GM13977 (cell line): ENCODE measurements at regions not wholly inside any gene's neighbourhood (a gene's known extent, or its start where the extent isn't known, plus 50 kb on each side); places are given as distances from the start of the nearest gene placed in this dataset.
"Not testable (repeated sequence)": the region's sequence is repeated elsewhere in the genome, so short reads cannot be mapped to it uniquely, and the experiment has no call there.

Experiments
- DNase-seq: peaks from one replicate; pipeline ENCODE4 v3.0.0; 2012; ENCODE audit warnings: low spot score
- in situ Hi-C: fragments of 300-500 bp; cut with MboI; formaldehyde crosslinking; loops from one replicate; pipeline ENCODE4 v1.12.0; 2022; ENCODE audit warnings: low sequenced_read_pairs, low pct_unique_long_range_greater_than_20kb, mixed read lengths, inconsistent platforms; ENCODE audit not compliant: unreplicated experiment
- TF ChIP-seq, protein P1 (sequence below): IDR thresholded peaks from 2 replicates; pipeline ENCODE4 v1.5.1; 2012; ENCODE audit warnings: mild to moderate bottlenecking, control low read depth; ENCODE audit not compliant: insufficient read depth; ENCODE audit errors: extremely low read depth, missing control alignments

DNA sequence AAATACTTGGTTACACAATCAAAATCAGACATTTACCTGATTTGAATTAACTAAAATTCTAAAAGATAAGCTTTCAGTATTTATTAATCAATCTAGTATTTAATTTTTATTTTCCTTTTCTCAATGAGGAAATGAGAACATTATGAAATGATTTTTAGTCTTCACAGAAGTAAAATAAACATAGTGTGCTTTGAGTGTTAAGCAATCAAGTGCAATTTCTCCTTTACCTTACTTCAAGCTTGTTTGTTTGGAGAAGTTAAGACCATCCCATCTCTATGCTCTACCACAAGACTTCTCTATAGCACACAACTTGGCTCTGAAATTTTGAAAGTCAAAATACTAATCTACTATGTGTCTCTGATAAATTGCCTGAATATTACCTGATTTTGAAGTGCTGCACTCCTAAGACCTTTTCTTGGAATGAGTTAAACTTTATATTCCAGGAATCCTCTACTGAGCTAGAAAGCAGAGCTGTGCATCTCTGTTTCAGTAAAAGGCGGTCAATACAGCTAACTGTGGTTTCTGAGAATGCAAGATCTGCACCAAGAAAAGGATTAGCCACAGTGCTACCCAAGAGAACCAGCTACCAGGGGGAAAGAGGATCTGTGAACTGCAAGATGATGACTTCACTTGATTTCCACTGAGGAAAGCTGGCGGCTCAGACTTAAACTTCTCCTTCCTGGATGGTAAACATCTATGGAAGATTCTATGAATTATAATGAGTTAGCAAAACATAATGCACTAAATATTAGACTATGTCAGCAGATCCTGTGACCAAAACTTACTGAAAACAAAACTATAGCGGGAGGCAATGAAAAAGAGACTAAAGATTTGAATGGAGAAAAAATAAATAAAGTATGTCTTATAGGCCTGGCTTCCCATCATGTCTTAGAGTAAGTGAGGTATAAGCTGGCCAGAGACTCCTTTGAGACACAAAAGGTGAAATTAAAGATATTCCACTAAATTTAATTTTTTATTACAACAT, 358.7 kb downstream of the TUBA3C start:
- in situ Hi-C loops, DNase-seq: not testable (repeated sequence)

- DNase-seq, in situ Hi-C loops: not testable (repeated sequence)
These were observed 407.6 kb downstream of the TUBA3C start for GRCh38 chr13:18773988-18774387.

GRCh38 chr13:18741696-18742095, 439.9 kb downstream of the TUBA3C start:
- in situ Hi-C loops, DNase-seq: not testable (repeated sequence)

DNA sequence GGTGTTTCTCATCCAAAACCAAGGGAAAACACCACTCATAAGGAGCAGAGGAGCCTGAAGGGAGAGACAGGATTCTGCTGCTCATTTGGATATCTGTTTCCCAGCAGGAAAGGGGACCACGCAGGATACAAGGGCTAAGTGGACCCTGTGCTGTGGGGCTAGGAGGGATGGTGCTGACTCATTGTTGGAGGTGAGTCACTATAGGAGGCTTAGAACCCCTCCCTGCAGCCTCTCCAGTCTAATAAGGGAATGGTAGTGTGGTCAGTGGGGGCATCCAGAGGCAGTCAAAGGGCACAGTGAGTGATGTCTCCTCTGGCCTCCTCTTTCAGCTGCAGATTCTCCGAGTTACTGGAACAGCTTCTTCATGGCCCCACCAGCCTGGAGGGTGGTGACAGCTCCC, 442.3 kb downstream of the TUBA3C start:
- no peak for DNase-seq
- TF ChIP-seq, protein P1, sequence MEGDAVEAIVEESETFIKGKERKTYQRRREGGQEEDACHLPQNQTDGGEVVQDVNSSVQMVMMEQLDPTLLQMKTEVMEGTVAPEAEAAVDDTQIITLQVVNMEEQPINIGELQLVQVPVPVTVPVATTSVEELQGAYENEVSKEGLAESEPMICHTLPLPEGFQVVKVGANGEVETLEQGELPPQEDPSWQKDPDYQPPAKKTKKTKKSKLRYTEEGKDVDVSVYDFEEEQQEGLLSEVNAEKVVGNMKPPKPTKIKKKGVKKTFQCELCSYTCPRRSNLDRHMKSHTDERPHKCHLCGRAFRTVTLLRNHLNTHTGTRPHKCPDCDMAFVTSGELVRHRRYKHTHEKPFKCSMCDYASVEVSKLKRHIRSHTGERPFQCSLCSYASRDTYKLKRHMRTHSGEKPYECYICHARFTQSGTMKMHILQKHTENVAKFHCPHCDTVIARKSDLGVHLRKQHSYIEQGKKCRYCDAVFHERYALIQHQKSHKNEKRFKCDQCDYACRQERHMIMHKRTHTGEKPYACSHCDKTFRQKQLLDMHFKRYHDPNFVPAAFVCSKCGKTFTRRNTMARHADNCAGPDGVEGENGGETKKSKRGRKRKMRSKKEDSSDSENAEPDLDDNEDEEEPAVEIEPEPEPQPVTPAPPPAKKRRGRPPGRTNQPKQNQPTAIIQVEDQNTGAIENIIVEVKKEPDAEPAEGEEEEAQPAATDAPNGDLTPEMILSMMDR = no peak
- in situ Hi-C loops = no loop called here

DNA sequence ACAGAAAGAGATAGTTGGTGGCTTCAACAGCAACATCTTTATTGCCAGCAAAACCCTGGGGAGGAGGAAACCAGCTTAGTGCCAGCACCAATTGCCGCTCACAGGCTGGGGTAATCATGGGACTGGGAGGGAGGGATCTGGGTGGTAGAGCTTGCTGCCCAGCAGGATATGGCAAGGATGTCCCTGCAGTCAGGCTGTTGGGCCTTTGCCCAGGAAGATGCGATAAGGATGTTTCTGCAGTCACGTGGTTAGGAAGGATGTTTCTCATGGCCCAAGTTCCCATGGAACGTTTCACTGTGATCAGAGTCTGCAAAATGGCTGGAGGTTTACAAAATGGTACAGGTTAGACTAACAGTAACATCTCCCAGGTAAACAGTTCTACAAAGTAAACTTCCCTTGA, 443.5 kb downstream of the TUBA3C start:
- DNase-seq, in situ Hi-C loops: not testable (repeated sequence)

- DNase-seq, in situ Hi-C loops: not testable (repeated sequence)
These were observed 454.5 kb downstream of the TUBA3C start for GRCh38 chr13:18727138-18727537.

GRCh38 chr13:18726524-18726923, 455.1 kb downstream of the TUBA3C start:
- DNase-seq, in situ Hi-C loops: not testable (repeated sequence)

DNA sequence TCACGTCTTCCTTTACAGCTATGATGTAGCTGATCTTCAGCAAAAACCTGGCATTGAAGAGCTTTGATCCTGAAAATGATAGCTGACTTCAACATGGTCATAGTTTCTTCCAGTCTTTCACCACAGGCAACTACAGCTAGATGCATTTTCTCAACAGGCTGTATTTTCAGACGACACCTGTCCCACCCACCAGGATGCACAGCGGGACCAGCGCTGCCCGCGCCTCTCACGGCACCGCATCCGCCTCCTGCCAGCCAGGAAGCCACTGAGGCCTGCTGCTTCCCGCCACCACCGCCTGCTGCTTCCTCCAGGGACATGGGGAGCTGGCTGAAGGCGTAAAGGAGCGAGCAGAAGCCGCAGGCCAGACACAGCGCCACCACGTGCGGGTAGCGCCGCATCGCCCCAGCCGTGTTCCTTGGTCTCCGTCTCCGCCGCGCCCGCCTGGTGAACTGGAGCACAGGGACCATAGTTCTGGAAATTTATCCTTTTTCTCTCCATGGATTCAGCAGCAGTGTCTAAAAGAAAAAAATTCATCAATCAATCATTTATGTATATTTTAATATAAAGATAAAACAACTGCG, 456.3 kb downstream of the TUBA3C start:
- DNase-seq, in situ Hi-C loops: not testable (repeated sequence)

- DNase-seq = no peak
- TF ChIP-seq, protein P1 = no peak
- in situ Hi-C loops = no loop called here
These were observed 466.7 kb downstream of the TUBA3C start for GRCh38 chr13:18714889-18715288.

- DNase-seq, in situ Hi-C loops: not testable (repeated sequence)
These were observed 471.0 kb downstream of the TUBA3C start for GRCh38 chr13:18710673-18711072.

DNA sequence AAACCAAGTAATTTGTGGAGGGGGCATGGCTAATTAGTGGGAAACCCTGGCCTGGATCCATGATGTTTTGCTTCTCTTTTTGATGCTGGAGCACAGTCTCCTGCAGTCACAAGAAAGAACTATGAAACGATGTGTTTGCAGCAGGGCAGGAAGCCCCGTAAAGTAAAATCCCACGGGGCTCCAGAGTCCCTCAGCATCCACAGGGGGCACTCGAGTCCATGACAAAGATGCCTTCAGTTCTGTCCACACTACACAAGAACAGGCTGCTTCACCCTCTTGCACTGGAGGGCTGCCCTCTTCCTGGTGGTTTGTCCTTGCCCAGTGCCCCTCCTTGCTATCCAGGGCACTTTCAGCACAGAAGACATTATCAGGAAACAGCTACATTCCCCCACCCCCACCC, 475.1 kb downstream of the TUBA3C start:
- in situ Hi-C loops, DNase-seq: not testable (repeated sequence)

GRCh38 chr13:18702464-18703247, 479.0 kb downstream of the TUBA3C start:
- in situ Hi-C loops = not testable (repeated sequence)

GRCh38 chr13:18698332-18698731, 483.3 kb downstream of the TUBA3C start:
- in situ Hi-C loops, DNase-seq: not testable (repeated sequence)

More at GRCh38 chr13:18702464-18703247, 479.0 kb downstream of the TUBA3C start:
- not testable (repeated sequence) for DNase-seq

- DNase-seq, in situ Hi-C loops: not testable (repeated sequence)
These were observed 483.8 kb downstream of the TUBA3C start for GRCh38 chr13:18697851-18698250.

GRCh38 chr13:18697221-18697620, 484.4 kb downstream of the TUBA3C start:
- in situ Hi-C loops, DNase-seq: not testable (repeated sequence)
